Stimulated activated effector memory CD8-positive, alpha-beta T cell treated with anti-CD3 and anti-CD28 coated beads, Interleukin-12 subunit alpha, Interleukin-12 subunit beta, amount 100 ng/mL, for 72 hours (primary cell): ENCODE measurements at regions not wholly inside any gene's neighbourhood (a gene's known extent, or its start where the extent isn't known, plus 50 kb on each side); places are given as distances from the start of the nearest gene placed in this dataset.
"Not testable (repeated sequence)": the region's sequence is repeated elsewhere in the genome, so short reads cannot be mapped to it uniquely, and the experiment has no call there.

ENCODE experiments used
- ATAC-seq: fragments of 150-1000 bp; cut with Tn5 transposase; 2 replicates; pipeline ENCODE4 v1.10.0; 2021
- DNase-seq, 2 donors: peaks; one replicate each; pipeline ENCODE4 v3.0.0; 2021 to 2022; ENCODE audit warnings: low spot score in 2 of 2
- H3K27ac Mint-ChIP-seq: one replicate; pipeline ENCODE4 v1.8.0; 2022; ENCODE audit warnings: mild to moderate bottlenecking, mixed read lengths
- H3K36me3 Mint-ChIP-seq: one replicate; pipeline ENCODE4 v1.8.0; 2022; ENCODE audit warnings: mild to moderate bottlenecking, mixed read lengths
- H3K4me1 Mint-ChIP-seq: one replicate; pipeline ENCODE4 v1.8.0; 2022; ENCODE audit warnings: mixed read lengths
- H3K4me3 Mint-ChIP-seq: one replicate; pipeline ENCODE4 v1.8.0; 2022; ENCODE audit warnings: mild to moderate bottlenecking, mixed read lengths
- H3K9me3 Mint-ChIP-seq: one replicate; pipeline ENCODE4 v1.8.0; 2022; ENCODE audit warnings: mixed read lengths

GRCh38 chr9:29588361-29588760, 2015.1 kb upstream of the C9orf72 start:
- Mint-ChIP-seq H3K4me1 (no peaks in the 10 kb centered on the region), H3K4me3 (no peak overlapping the region), H3K27ac (no peak overlapping the region), H3K36me3 (no peaks in the 10 kb centered on the region), H3K9me3 (peaks cover 15% of the 10 kb centered on the region)
- no peak for DNase-seq
- ATAC-seq = no peak

GRCh38 chr9:29609282-29609681, 2036.0 kb upstream of the C9orf72 start:
- no peak overlapping the region for H3K27ac Mint-ChIP-seq
- peaks cover 31% of the 10 kb centered on the region for H3K9me3 Mint-ChIP-seq

GRCh38 chr9:29613773-29614172, 2040.5 kb upstream of the C9orf72 start:
- H3K4me1 Mint-ChIP-seq = no peaks in the 10 kb centered on the region
- H3K27ac Mint-ChIP-seq = no peak overlapping the region
- H3K36me3 Mint-ChIP-seq = no peaks in the 10 kb centered on the region
- H3K9me3 Mint-ChIP-seq = peaks cover 25% of the 10 kb centered on the region
- H3K4me3 Mint-ChIP-seq = no peak overlapping the region
- ATAC-seq = no peak
- no peak for DNase-seq

More at GRCh38 chr9:29609282-29609681, 2036.0 kb upstream of the C9orf72 start:
- no peak overlapping the region for H3K4me3 Mint-ChIP-seq
- no peaks in the 10 kb centered on the region for H3K36me3 Mint-ChIP-seq
- DNase-seq (no peak), ATAC-seq (no peak)
- no peaks in the 10 kb centered on the region for H3K4me1 Mint-ChIP-seq

GRCh38 chr9:29616844-29617243, 2043.6 kb upstream of the C9orf72 start:
- H3K9me3 Mint-ChIP-seq = peaks cover 9% of the 10 kb centered on the region
- no peak overlapping the region for H3K4me3 Mint-ChIP-seq
- H3K27ac Mint-ChIP-seq = no peak overlapping the region
- H3K36me3 Mint-ChIP-seq = no peaks in the 10 kb centered on the region
- no peaks in the 10 kb centered on the region for H3K4me1 Mint-ChIP-seq
- ATAC-seq (no peak), DNase-seq (no peak)

GRCh38 chr9:29625292-29625731, 2052.0 kb upstream of the C9orf72 start:
- Mint-ChIP-seq H3K36me3 (no peaks in the 10 kb centered on the region), H3K27ac (no peak overlapping the region), H3K4me3 (no peak overlapping the region), H3K9me3 (peaks cover 11% of the 10 kb centered on the region), H3K4me1 (no peaks in the 10 kb centered on the region)
- DNase-seq (no peak), ATAC-seq (no peak)

GRCh38 chr9:29625931-29626330, 2052.7 kb upstream of the C9orf72 start:
- DNase-seq = no peak
- no peak overlapping the region for H3K27ac Mint-ChIP-seq
- H3K36me3 Mint-ChIP-seq = no peaks in the 10 kb centered on the region
- ATAC-seq = no peak
- H3K9me3 Mint-ChIP-seq = peaks cover 13% of the 10 kb centered on the region
- H3K4me3 Mint-ChIP-seq = no peak overlapping the region
- no peaks in the 10 kb centered on the region for H3K4me1 Mint-ChIP-seq

- H3K4me3 Mint-ChIP-seq, H3K4me1 Mint-ChIP-seq, ATAC-seq, H3K36me3 Mint-ChIP-seq, DNase-seq, H3K27ac Mint-ChIP-seq: not testable (repeated sequence)
- peaks cover 22% of the 10 kb centered on the region for H3K9me3 Mint-ChIP-seq
These were observed 2055.6 kb upstream of the C9orf72 start for GRCh38 chr9:29628856-29629255.

GRCh38 chr9:29637471-29638237, 2064.4 kb upstream of the C9orf72 start:
- H3K4me1 Mint-ChIP-seq = no peaks in the 10 kb centered on the region
- peaks cover 11% of the 10 kb centered on the region for H3K9me3 Mint-ChIP-seq
- ATAC-seq (no peak), DNase-seq (no peak)
- H3K27ac Mint-ChIP-seq = no peak overlapping the region
- no peaks in the 10 kb centered on the region for H3K36me3 Mint-ChIP-seq
- no peak overlapping the region for H3K4me3 Mint-ChIP-seq

- no peak for ATAC-seq
- H3K4me1 Mint-ChIP-seq = no peaks in the 10 kb centered on the region
- no peak overlapping the region for H3K27ac Mint-ChIP-seq
- DNase-seq = no peak
- no peak overlapping the region for H3K4me3 Mint-ChIP-seq
- peaks cover 6% of the 10 kb centered on the region for H3K9me3 Mint-ChIP-seq
- H3K36me3 Mint-ChIP-seq = no peaks in the 10 kb centered on the region
These were observed 2067.2 kb upstream of the C9orf72 start for GRCh38 chr9:29640507-29640906.

- Mint-ChIP-seq H3K27ac (no peak overlapping the region), H3K4me3 (no peak overlapping the region), H3K4me1 (no peaks in the 10 kb centered on the region), H3K36me3 (no peaks in the 10 kb centered on the region), H3K9me3 (peaks cover 4% of the 10 kb centered on the region)
- DNase-seq (no peak), ATAC-seq (no peak)
These were observed 2071.2 kb upstream of the C9orf72 start for GRCh38 chr9:29644514-29644913.

GRCh38 chr9:29647451-29647850, 2074.2 kb upstream of the C9orf72 start:
- ATAC-seq (no peak), DNase-seq (no peak)
- Mint-ChIP-seq H3K4me3 (no peak overlapping the region), H3K36me3 (no peaks in the 10 kb centered on the region), H3K27ac (no peak overlapping the region), H3K4me1 (no peaks in the 10 kb centered on the region), H3K9me3 (peaks cover 2% of the 10 kb centered on the region)

GRCh38 chr9:29648132-29648531, 2074.9 kb upstream of the C9orf72 start:
- Mint-ChIP-seq H3K27ac (no peak overlapping the region), H3K4me3 (no peak overlapping the region), H3K4me1 (no peaks in the 10 kb centered on the region), H3K9me3 (peaks cover 2% of the 10 kb centered on the region), H3K36me3 (no peaks in the 10 kb centered on the region)
- ATAC-seq = no peak
- DNase-seq = no peak

- no peak overlapping the region for H3K27ac Mint-ChIP-seq
- no peak for DNase-seq
- H3K9me3 Mint-ChIP-seq = peaks cover 2% of the 10 kb centered on the region
- no peaks in the 10 kb centered on the region for H3K4me1 Mint-ChIP-seq
- no peak overlapping the region for H3K4me3 Mint-ChIP-seq
- no peak for ATAC-seq
- H3K36me3 Mint-ChIP-seq = no peaks in the 10 kb centered on the region
These were observed 2075.3 kb upstream of the C9orf72 start for GRCh38 chr9:29648601-29649000.

GRCh38 chr9:29656641-29657406, 2083.5 kb upstream of the C9orf72 start:
- peaks cover 18% of the 10 kb centered on the region for H3K9me3 Mint-ChIP-seq
- no peaks in the 10 kb centered on the region for H3K36me3 Mint-ChIP-seq
- DNase-seq (no peak), ATAC-seq (no peak)
- no peaks in the 10 kb centered on the region for H3K4me1 Mint-ChIP-seq
- H3K27ac Mint-ChIP-seq = no peak overlapping the region
- no peak overlapping the region for H3K4me3 Mint-ChIP-seq

GRCh38 chr9:29657821-29658220, 2084.5 kb upstream of the C9orf72 start:
- no peak for DNase-seq
- H3K36me3 Mint-ChIP-seq = no peaks in the 10 kb centered on the region
- ATAC-seq = no peak
- H3K9me3 Mint-ChIP-seq = peaks cover 18% of the 10 kb centered on the region
- no peak overlapping the region for H3K4me3 Mint-ChIP-seq
- H3K27ac Mint-ChIP-seq = no peak overlapping the region
- H3K4me1 Mint-ChIP-seq = no peaks in the 10 kb centered on the region

GRCh38 chr9:29659014-29659413, 2085.7 kb upstream of the C9orf72 start:
- H3K36me3 Mint-ChIP-seq = no peaks in the 10 kb centered on the region
- no peak overlapping the region for H3K27ac Mint-ChIP-seq
- H3K4me1 Mint-ChIP-seq = no peaks in the 10 kb centered on the region
- ATAC-seq (no peak), DNase-seq (no peak)
- no peak overlapping the region for H3K4me3 Mint-ChIP-seq
- H3K9me3 Mint-ChIP-seq = peaks cover 22% of the 10 kb centered on the region
